HEK293 (cell line): ENCODE measurements at regions not wholly inside any gene's neighbourhood (a gene's known extent, or its start where the extent isn't known, plus 50 kb on each side); places are given as distances from the start of the nearest gene placed in this dataset.

Source experiments
- CTCF ChIA-PET: fragments of 350-600 bp; formaldehyde crosslinking; extraction: SDS; loops from one replicate; lab custom pipeline; 2021; ENCODE audit warnings: antibody characterized with exemption; lab: Yijun Ruan, JAX
- POLR2A ChIA-PET: fragments of 300-600 bp; formaldehyde crosslinking; extraction: SDS; loops from one replicate; lab custom pipeline; 2020; ENCODE audit warnings: antibody characterized with exemption, inconsistent platforms; lab: Yijun Ruan, JAX
- H3K27ac ChIP-seq: fragments of 200-500 bp; sonication (Bioruptor generic); 2 replicates; pipeline ENCODE4 v1.5.1; 2014; ENCODE audit warnings: low read depth, low read length, control low read depth, inconsistent platforms; ENCODE audit errors: extremely low read depth
- H3K36me3 ChIP-seq, 2 experiments: fragments of 200-500 bp in 1 of 2; sonication (Bioruptor generic) in 1 of 2; 1 replicate in 1 of 2; 2 replicates in 1 of 2; pipeline ENCODE4 v1.5.1; 2014 to 2017; ENCODE audit warnings: inconsistent platforms in 2 of 2, low read length in 2 of 2; ENCODE audit not compliant: control insufficient read depth in 2 of 2, insufficient read depth in 1 of 2
- H3K4me1 ChIP-seq: fragments of 200-500 bp; sonication (Bioruptor generic); 2 replicates; pipeline ENCODE4 v1.5.1; 2014; ENCODE audit warnings: mild to moderate bottlenecking, low read length, inconsistent platforms; ENCODE audit not compliant: control insufficient read depth, insufficient read depth
- H3K4me3 ChIP-seq: 2 replicates; pipeline ENCODE4 v1.5.1; 2011; ENCODE audit warnings: low read depth, mild to moderate bottlenecking, control low read depth, low read length, moderate library complexity
- H3K9me3 ChIP-seq: fragments of 200-500 bp; sonication (Bioruptor generic); 2 replicates; pipeline ENCODE4 v1.5.1; 2014; ENCODE audit warnings: low read depth, low read length, inconsistent platforms; ENCODE audit not compliant: control insufficient read depth, insufficient read depth
- CTCF ChIP-seq: fragments of 450-650 bp; formaldehyde crosslinking; IDR thresholded peaks from 2 replicates; pipeline ENCODE4 v1.5.1; 2016; ENCODE audit warnings: missing biosample characterization, missing genetic modification characterization
- OVOL3 ChIP-seq: fragments of 450-650 bp; formaldehyde crosslinking; IDR thresholded peaks from 2 replicates; pipeline ENCODE4 v1.5.1; 2016; ENCODE audit warnings: missing biosample characterization, missing genetic modification characterization
- PRDM1 ChIP-seq: fragments of 450-650 bp; formaldehyde crosslinking; IDR thresholded peaks from 2 replicates; pipeline ENCODE4; 2016; ENCODE audit warnings: missing biosample characterization, missing genetic modification characterization
- ZNF121 ChIP-seq: fragments of 450-650 bp; formaldehyde crosslinking; IDR thresholded peaks from 2 replicates; pipeline ENCODE4 v1.5.1; 2016; ENCODE audit warnings: missing biosample characterization, missing genetic modification characterization
- ZNF155 ChIP-seq: fragments of 450-650 bp; formaldehyde crosslinking; IDR thresholded peaks from 2 replicates; pipeline ENCODE4 v1.5.1; 2016; ENCODE audit warnings: missing biosample characterization, missing genetic modification characterization
- ZNF266 ChIP-seq: fragments of 450-650 bp; formaldehyde crosslinking; IDR thresholded peaks from 2 replicates; pipeline ENCODE4 v1.5.1; 2016; ENCODE audit warnings: missing biosample characterization, missing genetic modification characterization, low read depth
- ZNF274 ChIP-seq, 2 experiments: fragments of 200-500 bp in 1 of 2; fragments of 450-650 bp in 1 of 2; sonication (Bioruptor generic) in 1 of 2; formaldehyde crosslinking in 1 of 2; IDR thresholded peaks; 2 replicates each; pipeline versions ENCODE4 v1.5.1 to v1.6.1; 2014 to 2016; ENCODE audit warnings: borderline replicate concordance in 1 of 2, inconsistent platforms in 1 of 2, low read length in 1 of 2, missing biosample characterization in 1 of 2, missing genetic modification characterization in 1 of 2
- ZNF433 ChIP-seq: fragments of 450-650 bp; formaldehyde crosslinking; IDR thresholded peaks from 2 replicates; pipeline ENCODE4 v1.5.1; 2016; ENCODE audit warnings: missing biosample characterization, missing genetic modification characterization, low read depth
- ZNF585B ChIP-seq: fragments of 450-650 bp; formaldehyde crosslinking; IDR thresholded peaks from 2 replicates; pipeline ENCODE4 v1.5.1; 2016; ENCODE audit warnings: missing biosample characterization, missing genetic modification characterization
- ZNF610 ChIP-seq: fragments of 450-650 bp; formaldehyde crosslinking; IDR thresholded peaks from 2 replicates; pipeline ENCODE4 v1.5.1; 2016; ENCODE audit warnings: missing biosample characterization, missing genetic modification characterization, borderline replicate concordance
- ZNF747 ChIP-seq: fragments of 450-650 bp; formaldehyde crosslinking; IDR thresholded peaks from 2 replicates; pipeline ENCODE4 v1.5.1; 2016; ENCODE audit warnings: missing biosample characterization, missing genetic modification characterization
- ZSCAN30 ChIP-seq: fragments of 450-650 bp; IDR thresholded peaks from 2 replicates; pipeline ENCODE4 v1.5.1; 2018; ENCODE audit warnings: missing biosample characterization, mild to moderate bottlenecking, missing genetic modification characterization, moderate library complexity
- TF ChIP-seq, protein P1 (sequence below): fragments of 450-650 bp; formaldehyde crosslinking; IDR thresholded peaks from 2 replicates; pipeline ENCODE4 v1.5.1; 2016; ENCODE audit warnings: missing biosample characterization, missing genetic modification characterization
- TF ChIP-seq, protein P2 (sequence below): fragments of 450-650 bp; formaldehyde crosslinking; IDR thresholded peaks from 2 replicates; pipeline ENCODE4 v1.5.1; 2016; ENCODE audit warnings: missing biosample characterization, missing genetic modification characterization, low read depth
- TF ChIP-seq, protein P3 (sequence below): fragments of 450-650 bp; formaldehyde crosslinking; IDR thresholded peaks from 2 replicates; pipeline ENCODE4 v1.5.1; 2016; ENCODE audit warnings: missing biosample characterization, missing genetic modification characterization
- TF ChIP-seq, protein P4 (sequence below): fragments of 450-650 bp; formaldehyde crosslinking; conservative IDR thresholded peaks from 2 replicates; pipeline ENCODE4 v1.5.1; 2016; ENCODE audit warnings: low read depth, missing biosample characterization, missing genetic modification characterization
- TF ChIP-seq, protein P5 (sequence below): fragments of 450-650 bp; formaldehyde crosslinking; IDR thresholded peaks from 2 replicates; pipeline ENCODE4 v1.5.1; 2016; ENCODE audit warnings: missing biosample characterization, missing genetic modification characterization, borderline replicate concordance

DNA sequence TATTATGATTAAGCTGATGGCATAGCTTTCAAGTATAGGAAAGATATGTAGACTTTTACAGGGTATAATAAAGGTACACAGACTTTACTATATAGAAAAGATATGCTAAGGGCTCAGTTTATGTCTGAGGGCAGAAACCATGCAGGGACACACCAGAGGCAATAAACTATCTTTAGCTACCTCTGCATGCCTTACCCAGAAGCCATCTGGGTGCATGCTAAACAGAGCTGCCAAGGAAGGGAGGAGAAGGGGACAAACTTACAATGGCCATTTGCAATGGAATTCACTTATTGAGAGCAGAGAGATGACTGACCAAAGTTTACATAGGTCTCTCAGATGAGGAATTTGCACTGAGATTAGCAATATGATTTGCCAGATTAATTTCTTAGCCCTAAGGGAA, 143.1 kb upstream of the NR4A3 start:
- Histone ChIP-seq H3K36me3 (no peaks in the 10 kb centered on the region), H3K4me3 (no peak overlapping the region), H3K9me3 (no peaks in the 10 kb centered on the region), H3K4me1 (no peaks in the 10 kb centered on the region), H3K27ac (no peak overlapping the region)
- CTCF ChIA-PET: interaction anchor here (0.5 kb wide), 1 partner anchor 260 kb away, joined by 3 read pairs; no protein-coding TSS in a partner anchor
- TF ChIP-seq, protein P1, sequence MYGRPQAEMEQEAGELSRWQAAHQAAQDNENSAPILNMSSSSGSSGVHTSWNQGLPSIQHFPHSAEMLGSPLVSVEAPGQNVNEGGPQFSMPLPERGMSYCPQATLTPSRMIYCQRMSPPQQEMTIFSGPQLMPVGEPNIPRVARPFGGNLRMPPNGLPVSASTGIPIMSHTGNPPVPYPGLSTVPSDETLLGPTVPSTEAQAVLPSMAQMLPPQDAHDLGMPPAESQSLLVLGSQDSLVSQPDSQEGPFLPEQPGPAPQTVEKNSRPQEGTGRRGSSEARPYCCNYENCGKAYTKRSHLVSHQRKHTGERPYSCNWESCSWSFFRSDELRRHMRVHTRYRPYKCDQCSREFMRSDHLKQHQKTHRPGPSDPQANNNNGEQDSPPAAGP (tag by site-specific recombination): no peak
- no peak for TF ChIP-seq ZNF585B (tag by site-specific recombination)
- TF ChIP-seq PRDM1 (tag by site-specific recombination): no peak
- no peak for TF ChIP-seq ZNF266 (tag by site-specific recombination)
- TF ChIP-seq, protein P2, sequence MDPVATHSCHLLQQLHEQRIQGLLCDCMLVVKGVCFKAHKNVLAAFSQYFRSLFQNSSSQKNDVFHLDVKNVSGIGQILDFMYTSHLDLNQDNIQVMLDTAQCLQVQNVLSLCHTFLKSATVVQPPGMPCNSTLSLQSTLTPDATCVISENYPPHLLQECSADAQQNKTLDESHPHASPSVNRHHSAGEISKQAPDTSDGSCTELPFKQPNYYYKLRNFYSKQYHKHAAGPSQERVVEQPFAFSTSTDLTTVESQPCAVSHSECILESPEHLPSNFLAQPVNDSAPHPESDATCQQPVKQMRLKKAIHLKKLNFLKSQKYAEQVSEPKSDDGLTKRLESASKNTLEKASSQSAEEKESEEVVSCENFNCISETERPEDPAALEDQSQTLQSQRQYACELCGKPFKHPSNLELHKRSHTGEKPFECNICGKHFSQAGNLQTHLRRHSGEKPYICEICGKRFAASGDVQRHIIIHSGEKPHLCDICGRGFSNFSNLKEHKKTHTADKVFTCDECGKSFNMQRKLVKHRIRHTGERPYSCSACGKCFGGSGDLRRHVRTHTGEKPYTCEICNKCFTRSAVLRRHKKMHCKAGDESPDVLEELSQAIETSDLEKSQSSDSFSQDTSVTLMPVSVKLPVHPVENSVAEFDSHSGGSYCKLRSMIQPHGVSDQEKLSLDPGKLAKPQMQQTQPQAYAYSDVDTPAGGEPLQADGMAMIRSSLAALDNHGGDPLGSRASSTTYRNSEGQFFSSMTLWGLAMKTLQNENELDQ: no peak
- TF ChIP-seq ZNF274 (IDR thresholded peaks at IDR 0.05; ENCODE audit: low read length): no peak
- TF ChIP-seq ZNF274 (tag by site-specific recombination; IDR thresholded peaks at IDR 0.05; ENCODE audit: borderline replicate concordance): no peak
- TF ChIP-seq ZNF433 (tag by site-specific recombination): no peak
- no peak for TF ChIP-seq OVOL3
- no peak for TF ChIP-seq CTCF (tag by site-specific recombination)
- TF ChIP-seq ZNF610 (tag by site-specific recombination): no peak
- TF ChIP-seq, protein P3, sequence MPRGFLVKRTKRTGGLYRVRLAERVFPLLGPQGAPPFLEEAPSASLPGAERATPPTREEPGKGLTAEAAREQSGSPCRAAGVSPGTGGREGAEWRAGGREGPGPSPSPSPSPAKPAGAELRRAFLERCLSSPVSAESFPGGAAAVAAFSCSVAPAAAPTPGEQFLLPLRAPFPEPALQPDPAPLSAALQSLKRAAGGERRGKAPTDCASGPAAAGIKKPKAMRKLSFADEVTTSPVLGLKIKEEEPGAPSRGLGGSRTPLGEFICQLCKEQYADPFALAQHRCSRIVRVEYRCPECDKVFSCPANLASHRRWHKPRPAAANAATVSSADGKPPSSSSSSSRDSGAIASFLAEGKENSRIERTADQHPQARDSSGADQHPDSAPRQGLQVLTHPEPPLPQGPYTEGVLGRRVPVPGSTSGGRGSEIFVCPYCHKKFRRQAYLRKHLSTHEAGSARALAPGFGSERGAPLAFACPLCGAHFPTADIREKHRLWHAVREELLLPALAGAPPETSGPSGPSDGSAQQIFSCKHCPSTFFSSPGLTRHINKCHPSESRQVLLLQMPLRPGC (tag by site-specific recombination): no peak
- no peak for TF ChIP-seq ZNF747
- no peak for TF ChIP-seq ZSCAN30
- no peak for TF ChIP-seq ZNF155 (tag by site-specific recombination)
- no peak for TF ChIP-seq ZNF121 (tag by site-specific recombination)
- POLR2A ChIA-PET: no interaction called here

DNA sequence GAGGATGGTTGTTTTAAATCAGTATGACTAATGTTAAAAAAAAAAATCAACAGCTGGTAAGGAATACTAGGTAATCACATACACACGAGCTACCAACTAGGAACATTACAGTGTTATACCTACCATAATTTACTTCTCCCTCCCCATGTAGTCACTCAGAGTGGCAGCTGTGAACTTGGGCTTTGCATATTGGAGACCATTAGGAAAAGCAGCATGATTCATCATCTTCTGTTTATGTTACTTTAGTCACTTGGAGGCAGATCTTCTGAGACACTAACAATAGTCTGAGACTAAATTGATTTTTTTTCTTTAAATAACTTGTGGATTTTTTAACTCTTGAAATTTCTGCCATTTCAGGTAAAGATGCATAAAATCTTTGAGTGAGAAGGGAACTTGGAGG, 141.5 kb upstream of the NR4A3 start:
- H3K4me1 ChIP-seq: no peaks in the 10 kb centered on the region
- no peak overlapping the region for H3K4me3 ChIP-seq
- no peaks in the 10 kb centered on the region for H3K36me3 ChIP-seq
- H3K27ac ChIP-seq: no peak overlapping the region
- ChIA-PET POLR2A (no interaction called here), CTCF (no interaction called here)
- no peaks in the 10 kb centered on the region for H3K9me3 ChIP-seq
- TF ChIP-seq, protein P4, sequence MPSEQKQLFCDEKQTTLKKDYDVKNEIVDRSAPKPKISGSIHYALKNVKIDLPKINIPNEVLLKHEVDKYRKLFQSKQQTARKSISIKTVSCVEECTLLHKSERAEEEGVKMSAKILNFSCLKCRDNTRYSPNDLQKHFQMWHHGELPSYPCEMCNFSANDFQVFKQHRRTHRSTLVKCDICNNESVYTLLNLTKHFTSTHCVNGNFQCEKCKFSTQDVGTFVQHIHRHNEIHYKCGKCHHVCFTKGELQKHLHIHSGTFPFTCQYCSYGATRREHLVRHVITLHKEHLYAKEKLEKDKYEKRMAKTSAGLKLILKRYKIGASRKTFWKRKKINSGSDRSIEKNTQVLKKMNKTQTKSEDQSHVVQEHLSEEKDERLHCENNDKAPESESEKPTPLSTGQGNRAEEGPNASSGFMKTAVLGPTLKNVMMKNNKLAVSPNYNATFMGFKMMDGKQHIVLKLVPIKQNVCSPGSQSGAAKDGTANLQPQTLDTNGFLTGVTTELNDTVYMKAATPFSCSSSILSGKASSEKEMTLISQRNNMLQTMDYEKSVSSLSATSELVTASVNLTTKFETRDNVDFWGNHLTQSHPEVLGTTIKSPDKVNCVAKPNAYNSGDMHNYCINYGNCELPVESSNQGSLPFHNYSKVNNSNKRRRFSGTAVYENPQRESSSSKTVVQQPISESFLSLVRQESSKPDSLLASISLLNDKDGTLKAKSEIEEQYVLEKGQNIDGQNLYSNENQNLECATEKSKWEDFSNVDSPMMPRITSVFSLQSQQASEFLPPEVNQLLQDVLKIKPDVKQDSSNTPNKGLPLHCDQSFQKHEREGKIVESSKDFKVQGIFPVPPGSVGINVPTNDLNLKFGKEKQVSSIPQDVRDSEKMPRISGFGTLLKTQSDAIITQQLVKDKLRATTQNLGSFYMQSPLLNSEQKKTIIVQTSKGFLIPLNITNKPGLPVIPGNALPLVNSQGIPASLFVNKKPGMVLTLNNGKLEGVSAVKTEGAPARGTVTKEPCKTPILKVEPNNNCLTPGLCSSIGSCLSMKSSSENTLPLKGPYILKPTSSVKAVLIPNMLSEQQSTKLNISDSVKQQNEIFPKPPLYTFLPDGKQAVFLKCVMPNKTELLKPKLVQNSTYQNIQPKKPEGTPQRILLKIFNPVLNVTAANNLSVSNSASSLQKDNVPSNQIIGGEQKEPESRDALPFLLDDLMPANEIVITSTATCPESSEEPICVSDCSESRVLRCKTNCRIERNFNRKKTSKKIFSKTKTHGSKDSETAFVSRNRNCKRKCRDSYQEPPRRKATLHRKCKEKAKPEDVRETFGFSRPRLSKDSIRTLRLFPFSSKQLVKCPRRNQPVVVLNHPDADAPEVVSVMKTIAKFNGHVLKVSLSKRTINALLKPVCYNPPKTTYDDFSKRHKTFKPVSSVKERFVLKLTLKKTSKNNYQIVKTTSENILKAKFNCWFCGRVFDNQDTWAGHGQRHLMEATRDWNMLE (tag by site-specific recombination): no peak
- TF ChIP-seq, protein P5, sequence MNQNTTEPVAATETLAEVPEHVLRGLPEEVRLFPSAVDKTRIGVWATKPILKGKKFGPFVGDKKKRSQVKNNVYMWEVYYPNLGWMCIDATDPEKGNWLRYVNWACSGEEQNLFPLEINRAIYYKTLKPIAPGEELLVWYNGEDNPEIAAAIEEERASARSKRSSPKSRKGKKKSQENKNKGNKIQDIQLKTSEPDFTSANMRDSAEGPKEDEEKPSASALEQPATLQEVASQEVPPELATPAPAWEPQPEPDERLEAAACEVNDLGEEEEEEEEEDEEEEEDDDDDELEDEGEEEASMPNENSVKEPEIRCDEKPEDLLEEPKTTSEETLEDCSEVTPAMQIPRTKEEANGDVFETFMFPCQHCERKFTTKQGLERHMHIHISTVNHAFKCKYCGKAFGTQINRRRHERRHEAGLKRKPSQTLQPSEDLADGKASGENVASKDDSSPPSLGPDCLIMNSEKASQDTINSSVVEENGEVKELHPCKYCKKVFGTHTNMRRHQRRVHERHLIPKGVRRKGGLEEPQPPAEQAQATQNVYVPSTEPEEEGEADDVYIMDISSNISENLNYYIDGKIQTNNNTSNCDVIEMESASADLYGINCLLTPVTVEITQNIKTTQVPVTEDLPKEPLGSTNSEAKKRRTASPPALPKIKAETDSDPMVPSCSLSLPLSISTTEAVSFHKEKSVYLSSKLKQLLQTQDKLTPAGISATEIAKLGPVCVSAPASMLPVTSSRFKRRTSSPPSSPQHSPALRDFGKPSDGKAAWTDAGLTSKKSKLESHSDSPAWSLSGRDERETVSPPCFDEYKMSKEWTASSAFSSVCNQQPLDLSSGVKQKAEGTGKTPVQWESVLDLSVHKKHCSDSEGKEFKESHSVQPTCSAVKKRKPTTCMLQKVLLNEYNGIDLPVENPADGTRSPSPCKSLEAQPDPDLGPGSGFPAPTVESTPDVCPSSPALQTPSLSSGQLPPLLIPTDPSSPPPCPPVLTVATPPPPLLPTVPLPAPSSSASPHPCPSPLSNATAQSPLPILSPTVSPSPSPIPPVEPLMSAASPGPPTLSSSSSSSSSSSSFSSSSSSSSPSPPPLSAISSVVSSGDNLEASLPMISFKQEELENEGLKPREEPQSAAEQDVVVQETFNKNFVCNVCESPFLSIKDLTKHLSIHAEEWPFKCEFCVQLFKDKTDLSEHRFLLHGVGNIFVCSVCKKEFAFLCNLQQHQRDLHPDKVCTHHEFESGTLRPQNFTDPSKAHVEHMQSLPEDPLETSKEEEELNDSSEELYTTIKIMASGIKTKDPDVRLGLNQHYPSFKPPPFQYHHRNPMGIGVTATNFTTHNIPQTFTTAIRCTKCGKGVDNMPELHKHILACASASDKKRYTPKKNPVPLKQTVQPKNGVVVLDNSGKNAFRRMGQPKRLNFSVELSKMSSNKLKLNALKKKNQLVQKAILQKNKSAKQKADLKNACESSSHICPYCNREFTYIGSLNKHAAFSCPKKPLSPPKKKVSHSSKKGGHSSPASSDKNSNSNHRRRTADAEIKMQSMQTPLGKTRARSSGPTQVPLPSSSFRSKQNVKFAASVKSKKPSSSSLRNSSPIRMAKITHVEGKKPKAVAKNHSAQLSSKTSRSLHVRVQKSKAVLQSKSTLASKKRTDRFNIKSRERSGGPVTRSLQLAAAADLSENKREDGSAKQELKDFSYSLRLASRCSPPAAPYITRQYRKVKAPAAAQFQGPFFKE (tag by site-specific recombination): no peak
